ENCODE measurements at regions not wholly inside any gene's neighbourhood (a gene's known extent, or its start where the extent isn't known, plus 50 kb on each side); places are given as distances from the start of the nearest gene placed in this dataset.
"Not testable (repeated sequence)": the region's sequence is repeated elsewhere in the genome, so short reads cannot be mapped to it uniquely, and the experiment has no call there.

GRCh38 chr3:195635898-195636685 lies 52.4 kb upstream of the APOD start:
- 56 to 83% (median 65%) methylated on average over 12 to 20 of the region's 21 CpGs for WGBS, 4 donors
- DNase-seq: peak in 4 of 7 donors; percentile 19 to 54 (median 36)
- H3K9me3 ChIP-seq (replicated peaks in 1 of 3); H3K27me3 ChIP-seq; H3K27ac ChIP-seq; H3K36me3 ChIP-seq (replicated peaks in 1 of 2); intact Hi-C loops (cut with DNase I); H3K4me3 ChIP-seq; H3K4me1 ChIP-seq (replicated peaks in 1 of 2): not testable (repeated sequence)

- H3K36me3 ChIP-seq (replicated peaks in 1 of 2); H3K4me1 ChIP-seq (replicated peaks in 1 of 2); intact Hi-C loops (cut with DNase I); H3K9me3 ChIP-seq (replicated peaks in 1 of 3); H3K27me3 ChIP-seq: not testable (repeated sequence)
- Histone ChIP-seq H3K4me3 (peak overlapping the region in 1 of 4 donors; percentile 43), H3K27ac (peak overlapping the region in 1 of 5 donors; percentile 49)
- peak in 1 of 7 donors; percentile 46 for DNase-seq
- 1% methylated on average over 10 to 14 of the region's 64 CpGs; no CpG with 5 or more reads in 2 of the 4 donors for WGBS, 4 donors
Observed at GRCh38 chr3:195635262-195635873, 51.6 kb upstream of the APOD start.

- H3K4me3 ChIP-seq: peak overlapping the region in 2 of 4 donors; percentile 45 to 50
Observed at GRCh38 chr3:195634426-195635261, 50.9 kb upstream of the APOD start.

More at GRCh38 chr3:195634426-195635261, 50.9 kb upstream of the APOD start:
- H3K27ac ChIP-seq: peak overlapping the region in 3 of 5 donors; percentile 48 to 61 (median 51)
- 0 to 1% methylated on average over 8 to 19 of the region's 70 CpGs; no CpG with 5 or more reads in 2 of the 4 donors for WGBS, 4 donors
- DNase-seq: peak in 4 of 7 donors; percentile 29 to 49 (median 38)
- intact Hi-C loops (cut with DNase I); H3K9me3 ChIP-seq (replicated peaks in 1 of 3); H3K27me3 ChIP-seq; H3K36me3 ChIP-seq (replicated peaks in 1 of 2); H3K4me1 ChIP-seq (replicated peaks in 1 of 2): not testable (repeated sequence)
